Skeletal muscle satellite cell (primary cell): ENCODE measurements at regions not wholly inside any gene's neighbourhood (a gene's known extent, or its start where the extent isn't known, plus 50 kb on each side); places are given as distances from the start of the nearest gene placed in this dataset. TPM values are rescaled to one million over a fixed set of nuclear protein-coding genes. Genes with fewer than 3 reads are reported as not detected.

Experiments used
- H3K27me3 ChIP-seq: 2 replicates; pipeline ENCODE4 v1.7.0; 2013; ENCODE audit warnings: low read length; ENCODE audit not compliant: control insufficient read depth, insufficient read depth
- H3K36me3 ChIP-seq: 2 replicates; pipeline ENCODE4 v1.7.0; 2013; ENCODE audit warnings: mild to moderate bottlenecking, control low read depth, low read length; ENCODE audit not compliant: insufficient read depth
- H3K4me1 ChIP-seq: 2 replicates; pipeline ENCODE4 v1.7.0; 2013; ENCODE audit warnings: low read length; ENCODE audit not compliant: control insufficient read depth, insufficient read depth
- H3K4me2 ChIP-seq: 2 replicates; pipeline ENCODE4 v1.7.0; 2013; ENCODE audit warnings: mild to moderate bottlenecking, low read length
- H3K4me3 ChIP-seq: 2 replicates; pipeline ENCODE4 v1.7.0; 2013; ENCODE audit warnings: low read length
- H3K9ac ChIP-seq: 2 replicates; pipeline ENCODE4 v1.7.0; 2013; ENCODE audit warnings: mild to moderate bottlenecking, low read depth, low read length, moderate library complexity
- H3K9me3 ChIP-seq: replicated peaks from 2 replicates; pipeline ENCODE4 v1.7.0; 2013; ENCODE audit warnings: mild to moderate bottlenecking, control low read depth, low read length
- small RNA-seq: library from RNA; depleted of rRNA; stranded (forward); fragments of <200 nt; gene quantifications from one replicate; pipeline ENCODE3, GENCODE V24; 2012

DNA sequence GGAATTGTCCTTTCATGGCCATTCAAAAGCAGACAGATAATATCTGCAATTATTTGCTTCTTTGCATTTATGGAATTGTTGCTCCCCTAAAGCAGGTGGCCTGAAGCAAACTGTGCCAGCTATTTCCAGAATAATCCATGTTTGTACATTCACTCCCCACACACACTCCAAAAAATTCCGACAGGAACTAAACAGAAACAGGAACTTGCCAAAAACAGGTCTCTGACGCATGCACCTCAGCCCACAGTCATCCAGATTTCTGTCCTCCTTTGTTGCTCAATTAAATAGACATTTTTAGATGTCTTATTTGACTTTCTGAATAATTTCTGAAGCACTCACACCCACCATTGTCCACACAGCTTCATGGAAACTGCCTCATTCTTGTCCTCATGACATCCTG, 71.5 kb upstream of the EDNRA start:
- Histone ChIP-seq H3K9ac (no peak overlapping the region), H3K4me2 (no peak overlapping the region), H3K4me3 (no peak overlapping the region), H3K27me3 (no peaks in the 10 kb centered on the region), H3K4me1 (peaks cover 3% of the 10 kb centered on the region), H3K36me3 (no peaks in the 10 kb centered on the region), H3K9me3 (no peaks in the 10 kb centered on the region)

DNA sequence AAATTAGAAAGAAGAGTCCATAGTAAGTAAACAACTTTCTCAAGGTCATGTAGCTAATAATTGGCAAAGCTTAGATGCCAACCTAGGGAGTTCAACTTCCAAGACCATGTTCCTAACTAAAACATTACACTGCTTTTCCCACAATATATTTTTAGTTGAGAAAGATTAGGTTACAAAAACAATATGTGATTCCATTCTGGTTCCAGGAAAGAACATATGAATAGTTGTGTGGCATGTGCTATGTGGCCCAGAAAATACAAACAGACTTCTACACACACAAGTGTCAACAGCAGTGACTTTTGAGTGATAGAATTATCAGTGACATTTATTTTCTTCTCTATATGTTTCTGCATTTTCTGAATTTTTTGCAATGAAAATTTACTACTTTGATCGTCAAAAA, 62.7 kb upstream of the EDNRA start:
- Histone ChIP-seq H3K4me3 (no peak overlapping the region), H3K4me1 (no peaks in the 10 kb centered on the region), H3K9me3 (no peaks in the 10 kb centered on the region), H3K9ac (no peak overlapping the region), H3K27me3 (no peaks in the 10 kb centered on the region), H3K36me3 (no peaks in the 10 kb centered on the region), H3K4me2 (no peak overlapping the region)

DNA sequence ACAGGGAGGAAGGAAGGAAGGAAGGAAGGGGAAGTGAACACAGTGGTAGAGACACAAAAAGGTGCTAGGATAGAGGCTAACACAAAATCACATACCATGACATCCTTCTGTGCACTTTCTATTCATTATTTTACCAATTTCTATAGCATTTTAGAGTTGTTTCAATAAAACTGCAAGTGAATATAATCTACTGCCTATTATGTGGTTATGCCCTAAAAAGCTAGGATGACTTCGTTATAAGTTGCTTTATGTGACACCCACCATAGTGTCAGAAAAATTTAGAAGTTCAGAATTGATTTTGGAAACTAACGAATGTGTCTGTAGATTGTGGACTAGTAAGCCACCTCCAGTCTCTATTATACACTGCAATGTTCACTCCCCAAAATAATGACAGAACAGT, 59.4 kb upstream of the EDNRA start:
- Histone ChIP-seq H3K9ac (no peak overlapping the region), H3K27me3 (no peaks in the 10 kb centered on the region), H3K4me2 (no peak overlapping the region), H3K36me3 (no peaks in the 10 kb centered on the region), H3K4me1 (no peaks in the 10 kb centered on the region), H3K9me3 (no peaks in the 10 kb centered on the region), H3K4me3 (no peak overlapping the region)

DNA sequence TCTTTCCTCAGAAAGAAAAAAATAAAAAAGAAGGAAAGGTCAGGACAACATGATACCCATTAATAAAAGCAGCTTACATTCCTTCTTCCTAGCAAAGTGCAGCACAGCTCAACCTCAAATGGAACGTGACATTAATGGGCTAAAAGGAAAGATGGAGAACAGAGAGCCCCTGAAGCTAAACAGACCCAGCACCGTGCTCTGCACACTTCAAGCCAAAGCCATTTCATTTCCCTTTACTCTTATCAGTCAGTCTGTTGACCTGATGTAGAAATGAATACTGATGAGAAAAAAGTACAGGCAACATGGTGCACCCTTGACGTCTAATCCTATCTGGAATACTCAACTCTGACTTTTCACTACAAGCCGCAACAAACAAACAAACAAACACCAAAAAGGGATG, 57.7 kb upstream of the EDNRA start:
- Histone ChIP-seq H3K36me3 (no peaks in the 10 kb centered on the region), H3K9ac (no peak overlapping the region), H3K4me2 (no peak overlapping the region), H3K27me3 (no peaks in the 10 kb centered on the region), H3K9me3 (no peaks in the 10 kb centered on the region), H3K4me3 (no peak overlapping the region), H3K4me1 (no peaks in the 10 kb centered on the region)

DNA sequence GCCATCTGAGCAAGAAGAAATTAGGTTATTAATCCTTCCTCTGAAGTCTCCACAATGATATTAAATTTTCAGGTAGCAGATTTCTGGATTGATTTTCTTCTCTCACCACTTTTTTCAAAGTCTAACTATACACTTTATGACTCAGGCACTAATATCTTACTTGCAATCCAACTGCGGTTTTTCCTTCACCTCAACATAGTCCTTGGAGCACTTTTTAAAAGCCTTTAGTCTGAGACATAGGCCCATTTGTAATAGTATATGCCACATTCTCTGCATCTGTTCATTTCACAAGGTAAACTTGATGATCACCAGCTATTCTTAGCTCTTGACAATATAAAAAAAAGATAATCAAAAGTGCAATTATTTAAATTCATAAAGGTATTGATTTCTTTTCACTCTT, 55.9 kb upstream of the EDNRA start:
- H3K36me3 ChIP-seq, result no peaks in the 10 kb centered on the region
- H3K9me3 ChIP-seq, result no peaks in the 10 kb centered on the region
- H3K4me3 ChIP-seq, result no peak overlapping the region
- H3K4me1 ChIP-seq, result no peaks in the 10 kb centered on the region
- H3K9ac ChIP-seq, result no peak overlapping the region
- no peaks in the 10 kb centered on the region for H3K27me3 ChIP-seq
- no peak overlapping the region for H3K4me2 ChIP-seq

DNA sequence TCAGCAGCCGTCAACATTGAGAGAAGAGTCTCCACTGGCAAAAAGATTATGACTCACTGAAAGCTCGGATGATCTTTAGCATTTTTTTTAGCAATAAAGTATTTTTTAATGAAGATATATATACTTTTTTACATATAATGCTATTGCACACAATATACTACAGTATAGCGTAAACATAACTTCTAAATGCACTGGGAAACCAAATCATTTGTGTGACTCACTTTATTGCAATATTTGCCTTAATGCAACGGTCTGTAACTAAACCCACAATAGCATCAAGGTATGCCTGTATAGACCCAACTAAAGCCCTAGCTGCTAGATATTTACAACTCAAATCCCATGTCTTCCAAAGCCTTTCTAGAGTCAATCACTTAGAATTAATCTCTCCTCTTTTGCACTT, 52.3 kb upstream of the EDNRA start:
- Histone ChIP-seq H3K4me1 (no peaks in the 10 kb centered on the region), H3K9ac (no peak overlapping the region), H3K4me2 (no peak overlapping the region), H3K4me3 (no peak overlapping the region), H3K27me3 (no peaks in the 10 kb centered on the region), H3K9me3 (no peaks in the 10 kb centered on the region), H3K36me3 (no peaks in the 10 kb centered on the region)

DNA sequence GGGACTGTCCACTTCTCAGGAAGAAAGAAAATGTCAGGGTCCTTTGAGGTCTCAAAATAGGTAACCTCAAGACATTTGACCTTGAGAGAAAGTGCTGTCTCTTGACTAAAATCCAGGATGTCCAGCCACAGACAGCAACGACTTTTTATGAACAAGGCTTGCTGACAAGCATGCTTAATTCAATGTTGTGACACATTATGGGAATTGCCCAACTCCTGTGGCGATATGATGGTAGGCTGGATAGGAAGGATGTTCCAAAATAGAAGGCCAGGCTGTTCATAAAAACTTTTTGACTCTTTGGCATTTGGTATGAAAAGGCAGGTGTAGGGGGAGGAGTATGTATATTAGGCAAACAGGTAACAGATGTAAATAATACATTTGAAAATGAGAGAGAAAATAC, 50.8 kb upstream of the EDNRA start:
- H3K4me1 ChIP-seq, result peaks cover 3% of the 10 kb centered on the region
- H3K9me3 ChIP-seq, result no peaks in the 10 kb centered on the region
- no peak overlapping the region for H3K4me3 ChIP-seq
- H3K27me3 ChIP-seq, result no peaks in the 10 kb centered on the region
- no peak overlapping the region for H3K4me2 ChIP-seq
- H3K9ac ChIP-seq, result no peak overlapping the region
- no peaks in the 10 kb centered on the region for H3K36me3 ChIP-seq

Small RNAs in the stretch of these regions (small RNA-seq; reads per million reads assigned to genes)
- not detected for gene MIR548G
